HG03457 (cell line): ENCODE measurements at regions not wholly inside any gene's neighbourhood (a gene's known extent, or its start where the extent isn't known, plus 50 kb on each side); places are given as distances from the start of the nearest gene placed in this dataset.

ENCODE experiments used
- ATAC-seq: cut with Tn5 transposase; IDR thresholded peaks from one replicate; pipeline ENCODE4 v1.9.1; 2021; ENCODE audit warnings: moderate number of reproducible peaks; ENCODE audit not compliant: unreplicated experiment

DNA sequence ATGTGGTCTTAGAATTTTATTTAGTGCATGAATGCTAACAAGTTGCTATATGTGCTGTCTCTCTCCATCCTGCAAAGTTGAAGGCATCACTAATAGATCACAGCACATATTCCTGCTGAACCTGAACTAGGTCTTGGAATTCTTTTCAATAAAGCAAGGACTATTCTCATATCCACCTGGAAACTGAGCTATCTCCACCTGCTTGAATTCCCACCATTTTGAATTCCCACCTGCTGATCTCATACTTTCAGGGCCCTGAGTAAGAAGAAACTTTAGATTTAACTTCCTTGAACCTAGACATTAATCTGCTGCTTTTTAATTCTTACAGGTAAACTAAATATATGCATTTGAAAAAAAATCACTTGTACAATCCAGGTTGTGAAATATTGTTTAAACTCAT is 445.3 kb upstream of the CCL2 start:
- ATAC-seq = no peak

DNA sequence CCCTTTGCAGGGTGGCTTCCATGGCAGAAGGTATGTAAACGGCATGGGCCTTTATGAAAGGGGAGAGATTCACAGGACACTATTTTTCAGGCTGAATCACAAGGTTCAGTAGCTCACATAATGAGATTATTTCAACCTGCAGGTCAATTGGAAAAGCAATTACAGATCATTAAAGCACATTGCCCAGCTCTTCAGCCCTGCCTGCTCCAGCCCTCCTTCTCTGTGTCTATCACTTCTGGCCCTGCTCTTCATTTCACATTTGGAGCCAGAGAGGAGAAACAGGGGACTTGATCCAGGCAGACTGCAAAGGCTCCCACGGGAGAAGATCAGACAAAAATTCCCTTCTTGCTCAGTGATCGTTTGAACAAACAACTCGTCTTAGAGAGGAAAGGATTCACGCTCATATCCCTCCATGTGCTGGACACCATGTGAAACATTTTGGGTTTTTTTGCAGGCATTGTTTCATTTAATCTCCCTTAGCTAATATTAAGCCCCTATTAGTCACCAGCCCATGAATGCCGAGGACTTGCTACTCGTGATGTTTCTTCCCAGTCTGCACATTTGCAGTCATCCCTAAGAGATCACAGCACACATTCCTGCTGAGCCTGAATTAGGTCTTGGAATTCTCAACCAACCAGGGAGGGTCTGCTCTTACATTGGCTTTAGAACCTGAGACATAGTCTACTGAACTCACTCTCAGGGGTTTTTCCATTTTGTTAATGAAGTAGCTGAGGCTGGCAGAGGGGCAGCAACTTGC is 443.9 kb upstream of the CCL2 start:
- no peak for ATAC-seq

DNA sequence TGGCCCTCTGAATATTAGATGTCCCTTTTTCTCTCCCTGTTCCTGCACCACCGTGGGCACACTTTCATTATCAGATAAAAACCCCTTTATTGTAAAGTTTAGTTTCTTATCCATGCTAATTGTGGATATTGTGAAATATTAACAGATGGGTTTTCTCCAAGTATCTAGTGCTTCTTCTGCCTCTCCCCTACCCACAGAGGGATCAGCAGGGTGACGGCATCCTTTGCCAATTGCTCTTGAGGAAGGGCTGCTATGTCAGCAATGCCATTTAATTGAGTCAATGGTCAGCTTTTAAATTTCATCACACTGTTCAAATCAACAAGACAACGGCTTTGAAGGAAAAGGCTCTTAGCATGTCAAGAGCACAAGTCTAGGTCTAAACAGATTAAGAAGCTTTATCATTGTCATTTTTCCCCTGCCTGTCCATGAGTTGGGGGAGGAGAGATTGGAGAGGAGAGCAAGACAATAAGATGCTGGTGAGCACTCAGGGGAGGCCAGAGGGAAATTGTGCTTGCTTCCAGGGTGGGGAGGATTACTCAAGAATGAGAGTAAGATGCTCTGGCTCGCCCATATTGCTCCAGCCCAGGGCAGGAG is 443.0 kb upstream of the CCL2 start:
- no peak for ATAC-seq

DNA sequence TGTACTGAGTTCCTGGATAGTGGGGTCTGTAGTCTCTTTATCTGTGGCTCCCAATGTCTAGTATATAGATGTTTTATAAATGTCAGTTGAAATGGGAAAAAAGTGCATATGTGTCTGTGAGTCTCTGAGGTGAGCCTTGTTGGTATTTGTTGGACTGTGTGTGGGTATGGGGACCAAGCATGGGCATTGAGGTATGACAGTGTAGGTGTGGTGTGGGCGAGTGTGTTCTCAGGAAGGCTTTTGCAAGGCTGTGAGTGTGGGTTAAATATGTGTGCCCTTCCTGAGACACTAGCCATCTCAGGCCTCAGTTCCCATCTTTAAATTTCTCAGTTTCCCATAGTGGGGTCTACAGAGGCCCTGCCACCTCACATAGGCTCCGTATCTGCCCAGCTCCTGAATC is 440.2 kb upstream of the CCL2 start:
- no peak for ATAC-seq

DNA sequence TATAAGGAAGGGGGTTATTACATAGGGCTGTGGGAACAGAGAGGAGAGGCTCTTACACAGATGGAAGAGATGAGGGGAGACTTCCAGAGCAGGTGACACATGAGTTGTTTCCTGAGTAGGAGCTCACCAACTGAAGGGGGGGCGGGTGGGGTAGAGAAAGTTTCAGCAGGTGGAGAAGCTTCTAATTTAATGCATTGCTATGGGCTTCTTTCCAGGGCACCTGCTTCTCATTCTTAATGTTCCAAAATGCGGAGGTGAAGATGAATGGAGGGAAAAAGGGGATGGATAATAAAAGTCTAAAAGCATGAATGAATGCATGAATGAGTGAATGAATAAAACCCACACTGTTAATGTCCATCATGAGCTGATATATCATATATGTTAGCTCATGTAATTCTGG is 439.0 kb upstream of the CCL2 start:
- ATAC-seq = no peak

DNA sequence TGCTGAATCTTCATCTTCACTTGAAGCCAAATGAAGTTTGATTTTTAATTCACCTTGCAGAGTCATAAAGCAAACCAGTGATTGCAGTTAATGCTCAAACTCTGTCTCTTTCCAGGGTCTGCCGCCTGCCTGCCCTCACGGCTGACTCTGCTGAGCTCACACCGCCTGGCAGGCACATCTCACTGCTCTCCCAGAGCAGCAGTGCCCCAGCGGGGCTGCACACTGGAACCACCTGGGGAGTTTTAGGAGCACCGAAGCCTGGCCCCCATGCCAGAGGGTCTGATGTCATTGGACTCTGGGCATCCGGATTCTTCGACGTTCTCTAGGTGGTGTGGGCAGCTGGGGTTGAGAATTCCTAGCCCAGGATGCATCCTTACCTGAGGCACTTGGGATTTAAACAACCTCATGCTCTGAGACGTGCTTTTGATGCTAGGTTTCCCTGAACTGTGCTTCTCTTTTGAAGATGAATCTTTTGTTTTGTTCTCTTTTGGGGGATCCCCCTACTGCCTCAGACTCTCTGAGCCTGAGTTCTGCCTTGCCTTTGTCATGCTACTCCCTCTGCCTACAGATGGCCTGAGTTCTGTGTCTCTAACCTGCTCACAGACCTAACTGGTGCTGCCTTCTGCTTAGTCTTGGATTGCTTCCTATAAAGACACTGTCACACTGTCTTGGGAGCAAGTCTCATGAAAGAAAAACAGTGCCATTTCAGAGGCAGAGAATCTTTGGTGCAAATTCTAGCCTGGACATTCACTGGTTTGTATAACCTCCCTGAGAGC is 438.1 kb upstream of the CCL2 start:
- ATAC-seq = no peak

DNA sequence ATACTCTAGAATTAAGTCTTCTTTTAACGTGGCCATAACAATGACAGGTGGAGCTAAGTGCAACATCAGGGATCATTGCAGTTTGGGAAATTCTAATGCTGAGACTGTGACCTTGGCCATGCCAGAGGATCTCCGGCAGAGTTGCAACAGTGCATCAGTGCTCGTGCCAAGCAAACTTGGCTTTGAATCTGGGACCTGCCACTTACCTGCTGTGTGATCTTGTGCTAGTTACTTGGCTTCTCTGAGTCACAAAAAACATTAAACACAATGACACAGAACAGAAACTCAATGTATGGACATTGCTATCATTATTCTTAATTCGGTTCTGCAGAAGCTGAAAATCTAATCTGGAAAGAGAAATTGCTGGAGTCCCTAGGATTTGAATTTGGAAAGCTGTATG is 435.5 kb upstream of the CCL2 start:
- no peak for ATAC-seq

DNA sequence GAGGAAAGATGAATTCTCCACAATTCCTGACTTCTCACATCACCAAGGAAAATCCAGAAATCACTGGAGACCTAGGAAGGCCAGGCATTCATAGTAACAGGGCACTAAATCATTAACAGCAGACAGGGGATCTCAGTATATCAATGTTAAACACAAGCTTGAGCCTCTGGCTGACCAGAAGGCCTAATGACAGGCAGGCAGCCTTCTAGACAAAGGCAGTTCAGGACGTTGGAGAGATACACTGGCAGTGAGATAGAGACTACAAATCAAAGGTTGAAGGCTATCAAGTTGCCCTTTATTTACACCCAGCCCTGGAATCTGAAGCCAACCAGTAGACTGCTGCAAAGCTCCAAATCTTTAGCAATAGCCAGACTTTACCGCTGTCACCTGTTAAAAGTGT is 422.8 kb upstream of the CCL2 start:
- no peak for ATAC-seq

DNA sequence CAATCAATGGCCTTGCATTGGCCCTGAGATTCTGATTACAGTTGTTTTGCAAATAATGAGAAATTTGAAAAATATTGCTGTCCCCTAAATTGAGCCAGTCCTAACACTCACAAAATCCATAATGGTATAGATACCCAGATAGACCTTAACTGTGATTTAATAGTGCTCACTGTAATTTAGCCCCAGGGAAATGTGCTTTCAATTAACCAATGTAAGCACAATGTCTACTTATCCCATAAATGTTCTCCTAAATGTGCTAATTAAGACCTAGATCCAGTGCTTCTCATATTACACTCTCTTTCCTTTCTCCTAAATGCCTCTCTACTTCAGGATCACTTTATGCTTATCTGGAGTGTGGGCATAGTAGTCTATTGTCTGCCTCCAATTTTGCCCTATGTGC is 417.8 kb upstream of the CCL2 start:
- no peak for ATAC-seq

DNA sequence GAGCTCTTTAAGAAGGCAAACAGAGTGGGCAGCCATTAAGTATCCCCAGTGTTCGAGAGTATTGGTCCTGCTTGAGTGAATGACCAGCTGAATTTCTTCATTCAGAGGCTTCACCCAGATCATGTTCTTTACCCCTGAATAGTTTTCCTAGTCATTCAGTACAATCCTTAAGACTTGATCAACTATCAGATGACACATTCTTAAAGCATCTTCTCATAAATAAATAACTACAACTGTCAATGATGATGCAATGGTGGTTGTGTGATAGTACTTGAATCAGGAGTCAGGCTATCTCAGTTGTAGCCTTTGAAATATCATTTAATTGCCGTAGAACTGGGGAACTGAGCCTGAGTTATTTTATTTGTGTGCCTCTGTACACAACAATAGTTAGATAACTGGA is 416.8 kb upstream of the CCL2 start:
- ATAC-seq = no peak

DNA sequence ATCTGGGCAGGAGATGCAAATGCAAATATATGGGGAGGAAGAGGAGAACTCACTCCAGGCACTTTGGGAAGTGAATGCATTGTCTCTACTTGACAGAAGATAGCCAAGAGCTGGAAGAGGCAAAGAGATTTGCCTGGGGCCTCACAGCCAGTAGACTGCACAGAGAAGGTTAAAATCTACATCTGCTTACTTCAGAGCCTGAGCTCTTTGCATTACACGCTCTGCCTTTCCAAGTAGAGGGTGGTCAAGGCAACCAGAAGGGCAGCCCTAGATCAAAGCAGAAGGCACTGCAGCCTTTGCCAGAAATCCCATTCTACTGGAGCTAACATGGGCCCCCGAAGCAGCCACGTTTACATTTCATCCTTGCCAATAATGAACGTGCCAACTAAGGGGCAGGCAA is 407.2 kb upstream of the CCL2 start:
- ATAC-seq = no peak

DNA sequence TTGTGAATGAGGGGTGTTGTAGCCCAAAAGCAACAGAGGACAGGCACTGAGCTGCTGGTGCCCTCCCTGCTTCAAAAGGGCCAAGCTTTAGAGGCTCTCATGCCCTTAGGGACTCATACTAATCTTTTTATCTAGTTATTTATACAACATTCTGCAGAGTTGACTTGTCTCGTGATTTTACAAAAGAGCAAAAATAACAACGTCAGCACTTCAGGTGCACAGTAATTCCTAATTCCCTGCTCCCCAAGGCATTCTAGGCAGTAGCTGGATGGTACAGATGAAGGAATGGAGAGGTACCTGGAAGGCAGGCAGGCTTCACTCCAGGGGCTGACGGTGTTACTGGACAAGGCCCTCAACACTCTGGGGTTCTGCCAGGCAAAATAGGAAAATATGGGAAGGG is 406.7 kb upstream of the CCL2 start:
- ATAC-seq = no peak

DNA sequence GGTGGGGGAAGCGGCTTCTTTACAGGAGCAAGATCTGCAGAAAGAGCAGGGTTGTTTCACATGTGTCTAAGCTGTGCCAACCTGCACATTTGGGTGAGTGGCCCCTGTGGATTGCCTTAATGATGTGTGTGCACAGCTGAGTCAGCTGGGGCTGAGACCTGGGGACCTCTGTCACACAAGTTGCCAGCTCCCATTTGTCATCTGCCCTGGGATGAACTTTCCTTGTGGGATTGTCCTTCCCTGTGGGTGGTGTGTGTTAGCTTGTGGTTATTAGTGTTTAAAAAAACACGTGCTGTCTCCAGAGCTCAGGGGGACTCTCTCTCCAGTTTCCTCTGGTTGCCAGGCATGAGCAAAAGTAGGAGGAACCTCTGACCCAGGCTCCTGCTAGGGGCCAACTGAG is 400.5 kb upstream of the CCL2 start:
- no peak for ATAC-seq

DNA sequence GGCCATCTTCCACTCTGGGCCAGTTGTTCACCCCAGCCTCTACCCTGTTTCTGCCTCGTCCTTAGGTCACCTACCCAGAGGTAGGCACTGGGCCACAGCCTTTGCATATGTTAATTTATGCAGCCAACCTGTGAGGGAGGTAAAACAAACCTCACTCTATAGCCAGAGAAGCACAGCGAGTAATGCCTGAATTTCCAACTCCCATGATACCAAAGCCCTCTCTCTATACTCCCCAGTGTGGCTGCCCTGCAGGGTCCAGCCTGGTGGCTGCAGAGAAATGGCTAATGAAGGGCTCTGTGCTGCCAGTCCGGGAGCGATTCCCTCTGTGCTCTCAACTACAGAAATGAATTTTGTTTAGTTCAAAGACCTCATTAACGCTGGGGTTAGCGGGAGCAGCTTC is 397.0 kb upstream of the CCL2 start:
- ATAC-seq = no peak

DNA sequence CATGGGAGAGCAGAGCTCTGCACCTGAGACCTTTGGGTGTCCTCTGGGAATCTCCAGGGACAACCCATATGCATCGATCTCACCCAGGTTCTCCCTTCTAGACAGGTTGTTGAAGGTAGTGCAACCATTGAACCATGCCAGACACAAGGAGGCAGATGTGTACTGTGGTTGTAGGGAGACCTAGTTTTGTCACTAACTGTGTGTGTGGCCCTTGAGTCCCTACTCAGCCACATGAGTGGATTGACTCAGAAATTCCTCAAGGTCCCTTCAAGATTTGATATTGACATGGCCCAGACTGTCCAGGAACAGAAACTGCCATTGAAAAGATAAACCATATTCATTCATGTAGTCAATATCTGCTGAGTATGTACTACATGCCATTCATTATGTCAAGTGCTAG is 396.4 kb upstream of the CCL2 start:
- no peak for ATAC-seq

DNA sequence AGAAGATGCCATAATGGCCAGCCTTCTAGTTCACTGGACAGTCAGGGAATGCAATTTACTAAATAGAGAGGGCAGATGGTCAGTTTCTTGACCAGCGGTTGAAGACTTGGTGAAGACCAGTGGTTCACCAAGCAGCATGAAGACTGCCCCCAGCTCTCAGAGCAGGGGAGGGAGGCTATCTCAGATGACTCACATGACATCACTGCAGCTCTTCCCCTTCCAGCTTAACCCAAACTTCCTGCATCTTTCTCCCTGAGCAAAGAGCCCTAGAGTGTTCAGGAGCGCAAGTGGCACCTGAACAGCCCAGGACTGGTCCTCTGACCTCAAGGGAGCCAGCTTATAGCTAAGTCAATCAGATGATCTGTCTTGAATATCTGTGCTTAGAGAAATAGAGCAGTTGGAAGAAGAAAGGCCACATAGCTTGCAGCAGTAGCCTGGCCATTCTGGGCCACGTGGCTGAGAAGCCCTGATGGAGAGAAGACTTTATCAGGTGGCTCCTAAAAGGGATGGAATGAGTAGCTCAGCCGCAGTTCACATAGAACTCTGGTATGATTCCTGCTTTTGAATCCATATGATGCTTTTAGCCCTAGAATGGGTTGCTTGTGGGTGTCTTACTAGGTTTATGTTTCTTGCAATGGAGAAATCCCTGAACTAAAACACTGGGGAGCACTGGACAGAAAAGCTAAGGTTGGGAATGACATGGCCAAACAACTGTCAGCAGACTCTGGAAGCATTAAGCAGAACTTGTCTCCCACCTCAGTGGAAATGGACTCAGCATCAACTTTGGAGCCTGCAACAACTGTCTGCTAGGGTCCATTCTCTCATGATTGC is 392.1 kb upstream of the CCL2 start:
- no peak for ATAC-seq

DNA sequence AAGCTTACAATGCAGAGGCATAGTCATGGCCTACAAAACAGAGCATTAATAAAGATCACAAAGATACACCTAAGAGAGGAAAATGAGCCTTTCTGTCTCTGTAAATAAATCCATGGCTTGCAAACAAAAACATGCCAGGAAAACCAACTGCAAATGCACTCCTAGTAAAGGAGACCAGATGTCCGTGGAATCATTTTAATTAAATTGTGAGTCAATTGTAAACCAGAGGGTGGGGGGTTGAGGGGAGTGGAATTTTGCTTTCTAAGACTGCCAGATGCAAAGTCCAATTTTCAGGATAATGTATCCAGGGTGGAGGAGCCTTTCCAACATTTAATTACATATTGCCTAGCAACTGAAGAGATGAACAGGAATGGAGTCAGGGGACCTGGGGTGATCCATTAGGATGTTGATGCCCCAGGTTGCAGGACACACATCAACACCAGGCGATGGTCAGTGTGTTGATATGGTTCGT is 390.3 kb upstream of the CCL2 start:
- ATAC-seq = no peak

DNA sequence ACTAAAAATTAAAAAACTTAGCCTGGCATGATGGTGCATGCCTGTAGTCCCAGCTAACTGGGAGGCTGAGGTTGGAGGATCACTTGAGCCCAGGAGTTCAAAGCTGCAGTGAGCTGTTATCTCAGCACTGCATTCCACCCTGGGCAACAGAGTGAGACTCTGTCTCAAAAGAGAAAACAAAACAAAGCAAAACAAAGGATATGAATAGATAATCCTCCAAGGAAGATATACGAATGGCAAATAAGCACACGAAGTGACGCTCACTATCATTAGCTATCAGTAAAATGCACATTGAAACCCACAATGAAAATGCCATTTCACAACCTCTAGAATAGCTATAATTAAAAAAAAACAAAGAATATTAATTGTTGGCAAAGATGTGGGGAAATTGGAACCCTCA is 386.2 kb upstream of the CCL2 start:
- no peak for ATAC-seq

DNA sequence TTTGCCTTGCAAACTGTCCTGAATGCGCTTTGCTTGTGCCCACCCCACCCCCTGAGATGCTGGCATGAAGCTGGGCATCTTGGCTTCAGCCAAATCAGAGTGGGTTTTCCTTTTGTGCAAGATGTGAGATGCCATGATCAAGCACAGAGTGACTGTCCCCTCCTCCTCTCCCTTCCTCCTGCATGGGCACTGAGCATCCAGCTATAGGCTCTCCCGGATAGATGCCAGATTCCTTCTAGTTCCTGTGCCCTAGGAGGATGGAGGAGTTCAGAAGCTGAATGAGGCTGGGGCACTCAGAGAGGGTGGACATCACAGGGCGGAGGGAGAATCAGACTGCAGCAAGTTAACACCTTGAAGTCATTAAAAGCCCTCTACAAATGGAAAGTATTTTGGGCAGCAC is 384.1 kb upstream of the CCL2 start:
- no peak for ATAC-seq

DNA sequence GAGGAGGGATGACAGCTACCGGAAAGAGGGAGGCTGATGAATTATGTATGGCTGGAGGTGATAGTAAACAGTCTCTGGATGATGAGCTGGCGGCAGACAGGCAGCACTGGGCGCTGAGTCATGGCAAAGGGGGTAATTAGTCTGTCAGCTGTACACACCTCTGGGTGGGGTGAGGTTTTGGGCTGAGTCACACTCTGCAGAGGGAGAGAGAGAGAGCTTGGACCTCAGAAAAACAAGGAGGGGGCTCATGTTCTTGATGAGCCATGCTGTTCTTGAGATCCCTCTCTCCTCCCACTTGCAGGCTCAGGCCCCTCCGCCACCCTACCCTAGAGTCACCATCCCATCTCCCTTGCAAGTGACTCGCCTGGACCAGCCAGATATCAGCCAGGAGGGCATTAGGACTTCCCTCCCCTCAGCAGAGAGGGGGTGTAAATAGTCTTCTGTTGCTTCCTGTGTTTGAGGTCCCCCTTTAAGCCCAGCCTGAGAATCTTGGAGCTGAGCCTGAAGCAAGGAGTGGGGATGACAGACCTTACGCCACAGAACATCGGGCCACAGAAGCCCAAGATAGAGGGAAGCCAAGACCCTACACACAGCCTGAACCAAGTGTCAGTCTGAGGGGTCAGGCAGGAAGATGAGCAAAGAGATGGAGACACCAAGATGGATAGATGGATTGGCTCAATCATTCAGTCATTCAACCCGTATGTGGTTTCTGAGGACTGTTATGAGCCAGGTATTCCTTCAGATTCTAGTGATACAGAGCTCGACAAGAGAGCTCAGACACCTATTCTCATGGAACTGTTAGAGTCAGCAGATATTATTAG is 383.2 kb upstream of the CCL2 start:
- no peak for ATAC-seq
